H1 (cell line): ENCODE measurements at regions not wholly inside any gene's neighbourhood (a gene's known extent, or its start where the extent isn't known, plus 50 kb on each side); places are given as distances from the start of the nearest gene placed in this dataset.

Source experiments
- CTCF ChIA-PET: fragments of 300-600 bp; sonication (Branson Sonifier 250); formaldehyde crosslinking; loops from one replicate; lab custom pipeline; 2021; ENCODE audit not compliant: partially characterized antibody; lab: Charles Lee
- POLR2A ChIA-PET: fragments of 300-600 bp; sonication (Branson Sonifier 250); formaldehyde crosslinking; loops from one replicate; lab custom pipeline; 2021; ENCODE audit warnings: inconsistent platforms; ENCODE audit not compliant: partially characterized antibody; lab: Charles Lee
- DNase-seq, 2 experiments: peaks; one replicate each; pipeline versions ENCODE4 v3.0.0 to v3.0.0-alpha.2; 2010 to 2022; ENCODE audit warnings: low spot score in 2 of 2, low read depth in 1 of 2, mixed read lengths in 1 of 2
- FAIRE-seq: peaks from 2 replicates; lab custom pipeline; 2011; peaks lifted over from hg19 to GRCh38; lab: Jason Lieb, UNC
- H2AFZ ChIP-seq: 2 replicates; pipeline ENCODE4 v1.8.1; 2012; ENCODE audit warnings: low read length, inconsistent platforms
- H2AK5ac ChIP-seq: 2 replicates; pipeline ENCODE4 v1.6.1; 2013; ENCODE audit warnings: low read depth, low read length
- H2BK120ac ChIP-seq: replicated peaks from 2 replicates; pipeline ENCODE3; 2013; ENCODE audit warnings: low read depth, low read length, inconsistent platforms
- H2BK12ac ChIP-seq: 2 replicates; pipeline ENCODE4 v1.6.1; 2013; ENCODE audit warnings: low read depth, low read length
- H2BK15ac ChIP-seq: 2 replicates; pipeline ENCODE4 v1.6.1; 2013; ENCODE audit warnings: low read length
- H2BK20ac ChIP-seq: 2 replicates; pipeline ENCODE4 v1.6.1; 2013; ENCODE audit warnings: low read length
- H2BK5ac ChIP-seq: 2 replicates; pipeline ENCODE4 v1.6.1; 2013; ENCODE audit warnings: low read depth, low read length
- H3K14ac ChIP-seq: 2 replicates; pipeline ENCODE4 v1.6.1; 2013; ENCODE audit warnings: inconsistent platforms; ENCODE audit not compliant: insufficient read length
- H3K18ac ChIP-seq: 2 replicates; pipeline ENCODE4 v1.6.1; 2013; ENCODE audit warnings: low read length; ENCODE audit errors: extremely low read depth
- H3K23ac ChIP-seq: 2 replicates; pipeline ENCODE4 v1.6.1; 2013; ENCODE audit warnings: inconsistent platforms; ENCODE audit not compliant: insufficient read length
- H3K23me2 ChIP-seq: 2 replicates; pipeline ENCODE4 v1.6.1; 2013; ENCODE audit warnings: low read depth, low read length
- H3K27ac ChIP-seq: 2 replicates; pipeline ENCODE4 v1.6.1; 2011; ENCODE audit warnings: low read depth, low read length, inconsistent platforms
- H3K27me3 ChIP-seq, 4 experiments: replicated peaks in 1 of 4; 1 replicate in 1 of 4; 2 replicates in 3 of 4; pipeline versions ENCODE4 v1.6.1 to v1.8.1; 2011 to 2013; ENCODE audit warnings: low read length in 3 of 4, mild to moderate bottlenecking in 3 of 4, inconsistent platforms in 2 of 4, mixed read lengths in 2 of 4, moderate library complexity in 1 of 4; ENCODE audit not compliant: control insufficient read depth in 3 of 4, insufficient read depth in 3 of 4; ENCODE audit errors: extremely low read depth in 1 of 4
- H3K36me3 ChIP-seq, 4 experiments: 2 replicates each; pipeline versions ENCODE4 v1.6.1 to v1.8.1; 2011 to 2013; ENCODE audit warnings: mild to moderate bottlenecking in 4 of 4, low read length in 3 of 4, moderate library complexity in 2 of 4, control low read depth in 1 of 4, inconsistent platforms in 1 of 4; ENCODE audit not compliant: insufficient read depth in 4 of 4, control insufficient read depth in 2 of 4
- H3K4ac ChIP-seq: replicated peaks from 2 replicates; pipeline ENCODE3; 2013; ENCODE audit warnings: low read length, low read depth, mixed read lengths, inconsistent platforms; ENCODE audit not compliant: insufficient read length
- H3K4me1 ChIP-seq, 4 experiments: replicated peaks in 1 of 4; 1 replicate in 1 of 4; 2 replicates in 3 of 4; pipeline versions ENCODE4 v1.6.1 to v1.8.1; 2011 to 2013; ENCODE audit warnings: low read length in 3 of 4, inconsistent platforms in 2 of 4, mixed read lengths in 1 of 4; ENCODE audit not compliant: insufficient read depth in 4 of 4, control insufficient read depth in 3 of 4
- H3K4me2 ChIP-seq, 2 experiments: 2 replicates each; pipeline versions ENCODE4 v1.6.1 to v1.8.1; 2011 to 2013; ENCODE audit warnings: low read depth in 2 of 2, low read length in 2 of 2, control low read depth in 1 of 2, inconsistent platforms in 1 of 2, mild to moderate bottlenecking in 1 of 2; ENCODE audit not compliant: insufficient read depth in 1 of 2
- H3K4me3 ChIP-seq, 4 experiments: fragments of 200-600, 300-600 bp in 1 of 4; sonication (generic), shearing (Covaris generic), sonication (Bioruptor Twin) in 1 of 4; 2 replicates each; pipeline versions ENCODE4 v1.5.1 to v1.8.1; 2011 to 2016; ENCODE audit warnings: low read length in 4 of 4, low read depth in 3 of 4, control low read depth in 2 of 4, inconsistent platforms in 2 of 4, mild to moderate bottlenecking in 2 of 4, mixed read lengths in 1 of 4, moderate library complexity in 1 of 4; ENCODE audit not compliant: insufficient read depth in 2 of 4; ENCODE audit errors: extremely low read depth in 1 of 4
- H3K56ac ChIP-seq: replicated peaks from 2 replicates; pipeline ENCODE3; 2013; ENCODE audit warnings: low read depth, mild to moderate bottlenecking, mixed read lengths, low read length, inconsistent platforms; ENCODE audit not compliant: insufficient read length
- H3K79me1 ChIP-seq: 2 replicates; pipeline ENCODE4 v1.6.1; 2013; ENCODE audit warnings: low read depth, low read length, control low read depth
- H3K79me2 ChIP-seq, 2 experiments: 2 replicates each; pipeline versions ENCODE4 v1.6.1 to v1.8.1; 2012 to 2013; ENCODE audit warnings: low read length in 2 of 2, mild to moderate bottlenecking in 2 of 2, inconsistent platforms in 1 of 2; ENCODE audit not compliant: insufficient read depth in 2 of 2, control insufficient read depth in 1 of 2
- H3K9ac ChIP-seq, 4 experiments: replicated peaks in 1 of 4; 1 replicate in 1 of 4; 2 replicates in 3 of 4; pipeline versions ENCODE4 v1.6.1 to v1.8.1; 2011 to 2013; ENCODE audit warnings: low read depth in 3 of 4, low read length in 3 of 4, control low read depth in 2 of 4, mild to moderate bottlenecking in 2 of 4, moderate library complexity in 2 of 4, inconsistent platforms in 1 of 4; ENCODE audit errors: extremely low read depth in 1 of 4
- H3K9me3 ChIP-seq, 2 experiments: 2 replicates each; pipeline versions ENCODE4 v1.6.1 to v1.8.1; 2012 to 2013; ENCODE audit warnings: mild to moderate bottlenecking in 2 of 2, moderate library complexity in 2 of 2, control low read depth in 1 of 2, inconsistent platforms in 1 of 2, low read depth in 1 of 2, low read length in 1 of 2, mixed read lengths in 1 of 2; ENCODE audit not compliant: insufficient read depth in 2 of 2
- H4K20me1 ChIP-seq, 2 experiments: replicated peaks in 1 of 2; 2 replicates each; pipeline versions ENCODE3 to v1.8.1; 2011 to 2013; ENCODE audit warnings: inconsistent platforms in 2 of 2, low read length in 2 of 2, mild to moderate bottlenecking in 1 of 2; ENCODE audit not compliant: insufficient read depth in 2 of 2, control insufficient read depth in 1 of 2
- H4K5ac ChIP-seq: 2 replicates; pipeline ENCODE4 v1.6.1; 2013; ENCODE audit warnings: low read length, low read depth, mixed read lengths, inconsistent platforms; ENCODE audit not compliant: insufficient read length
- H4K8ac ChIP-seq: 2 replicates; pipeline ENCODE4 v1.8.0; 2013; ENCODE audit warnings: mild to moderate bottlenecking, moderate library complexity, low read length, inconsistent platforms; ENCODE audit not compliant: insufficient read depth; ENCODE audit errors: extremely low read depth
- H4K91ac ChIP-seq: replicated peaks from 2 replicates; pipeline ENCODE3; 2013; ENCODE audit warnings: low read length, mixed read lengths, inconsistent platforms; ENCODE audit not compliant: insufficient read length
- CHD1 ChIP-seq: IDR thresholded peaks from 2 replicates; pipeline ENCODE4 v1.6.1; 2012; ENCODE audit warnings: low read depth, low read length, improper control_type of control experiment
- EGR1 ChIP-seq: IDR thresholded peaks from 2 replicates; pipeline ENCODE4 v1.6.1; 2011; ENCODE audit warnings: low read depth, low read length, borderline replicate concordance
- PHF8 ChIP-seq: fragments of 200-600 bp; sonication (generic); conservative IDR thresholded peaks from 2 replicates; pipeline ENCODE4 v1.7.1; 2012; ENCODE audit warnings: low read depth, mild to moderate bottlenecking, inconsistent platforms, low read length, moderate library complexity
- RAD21 ChIP-seq, 2 experiments: IDR thresholded peaks in 1 of 2; conservative IDR thresholded peaks in 1 of 2; 2 replicates each; pipeline ENCODE4 v1.6.1; 2011; ENCODE audit warnings: low read depth in 2 of 2, low read length in 2 of 2, improper control_type of control experiment in 1 of 2, inconsistent platforms in 1 of 2, mild to moderate bottlenecking in 1 of 2, moderate library complexity in 1 of 2
- SIN3A ChIP-seq, 2 experiments: IDR thresholded peaks in 1 of 2; conservative IDR thresholded peaks in 1 of 2; 2 replicates each; pipeline ENCODE4 v1.6.1; 2011 to 2012; ENCODE audit warnings: low read length in 2 of 2, improper control_type of control experiment in 1 of 2, low read depth in 1 of 2, mild to moderate bottlenecking in 1 of 2
- TAF7 ChIP-seq: optimal IDR thresholded peaks from 2 replicates; pipeline ENCODE3; 2011; ENCODE audit warnings: low read depth, mild to moderate bottlenecking, inconsistent platforms, low read length, moderate library complexity, borderline replicate concordance
- TCF12 ChIP-seq: IDR thresholded peaks from 2 replicates; pipeline ENCODE4 v1.6.1; 2011; ENCODE audit warnings: low read depth, mild to moderate bottlenecking, low read length
- WGBS, 2 experiments: shearing (Covaris generic) in 1 of 2; methylation state at CpG; one replicate each; pipeline versions ENCODE4 v1.1.6 to v1.1.7; 2013 to 2015; ENCODE audit warnings: low lambda C conversion rate in 2 of 2, mixed read lengths in 2 of 2, inconsistent platforms in 1 of 2, low coverage in 1 of 2, missing lambda C conversion rate in 1 of 2; ENCODE audit not compliant: insufficient replicate concordance in 2 of 2, insufficient coverage in 1 of 2, insufficient read length in 1 of 2; ENCODE audit errors: extremely low coverage in 1 of 2, missing lambda C conversion rate in 1 of 2; 5-methylcytosine and 5-hydroxymethylcytosine counted together
- TF ChIP-seq, protein P1 (sequence below), 3 experiments: IDR thresholded peaks; 1 replicate in 2 of 3; 2 replicates in 1 of 3; pipeline versions ENCODE4 v1.5.1 to v1.6.1; 2011; ENCODE audit warnings: low read length in 3 of 3, mild to moderate bottlenecking in 3 of 3, inconsistent platforms in 2 of 3, low read depth in 1 of 3, moderate library complexity in 1 of 3; ENCODE audit not compliant: insufficient read depth in 1 of 3; ENCODE audit errors: control extremely low read depth in 1 of 3
- TF ChIP-seq, protein P2 (sequence below): IDR thresholded peaks from 2 replicates; pipeline ENCODE4 v1.6.1; 2011; ENCODE audit warnings: low read length, improper control_type of control experiment

DNA sequence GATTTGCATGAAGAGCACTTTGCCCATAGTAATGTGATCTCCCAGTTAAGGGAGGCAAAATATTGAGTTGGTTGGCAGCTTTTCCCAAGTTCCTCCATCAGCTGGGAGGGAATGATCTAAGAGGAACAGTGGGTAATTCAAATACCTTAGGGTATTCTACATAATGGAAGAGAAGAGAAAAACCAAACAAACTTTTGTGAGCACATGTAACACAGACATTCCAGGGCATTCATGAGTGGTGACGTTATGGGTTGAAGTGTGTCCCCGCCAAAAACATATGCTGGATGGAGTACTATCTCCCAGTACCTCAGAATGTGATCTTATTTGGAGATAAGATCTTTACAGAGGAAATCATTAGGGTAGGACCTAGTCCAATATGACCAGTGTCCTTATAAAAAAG is 220.1 kb downstream of the FOXO1 start:
- H4K8ac ChIP-seq = no peak overlapping the region
- no peak overlapping the region for H2BK120ac ChIP-seq
- peaks cover 0 to 4% (median 0%) of the 10 kb centered on the region in 4 experiments; a peak in 2 of 7 replicates for H3K4me1 ChIP-seq
- H3K4ac ChIP-seq = no peak overlapping the region
- no peaks in the 10 kb centered on the region; a peak in 1 of 8 replicates for H3K36me3 ChIP-seq
- H2BK12ac ChIP-seq = no peak overlapping the region
- H3K27me3 ChIP-seq = no peaks in the 10 kb centered on the region
- peaks cover 6 to 9% of the 10 kb centered on the region in 2 experiments; a peak in 3 of 4 replicates for H3K9me3 ChIP-seq
- no peak overlapping the region for H3K18ac ChIP-seq
- H3K4me3 ChIP-seq = no peak overlapping the region
- no peaks in the 10 kb centered on the region for H4K20me1 ChIP-seq
- no peak overlapping the region for H4K91ac ChIP-seq
- DNase-seq (no peak), FAIRE-seq (no peak)
- H2BK15ac ChIP-seq = no peak overlapping the region
- CTCF ChIA-PET = no interaction called here
- H3K27ac ChIP-seq = no peak overlapping the region
- no peaks in the 10 kb centered on the region for H3K23me2 ChIP-seq
- H3K23ac ChIP-seq = no peak overlapping the region
- H3K79me1 ChIP-seq = no peaks in the 10 kb centered on the region
- H2AK5ac ChIP-seq = no peak overlapping the region
- no peak overlapping the region for H4K5ac ChIP-seq
- H3K56ac ChIP-seq = no peak overlapping the region
- WGBS, 2 experiments = 95% methylated on average over 2 of the region's 2 CpGs; no CpG with 5 or more reads in 1 of the 2 experiments
- H3K4me2 ChIP-seq = no peak overlapping the region
- POLR2A ChIA-PET = no interaction called here
- H2BK5ac ChIP-seq = no peak overlapping the region
- no peak overlapping the region for H3K14ac ChIP-seq
- no peak overlapping the region for H3K9ac ChIP-seq
- no peak overlapping the region for H2BK20ac ChIP-seq
- H3K79me2 ChIP-seq = no peaks in the 10 kb centered on the region
- H2AFZ ChIP-seq = no peak overlapping the region
- TF ChIP-seq, protein P1, sequence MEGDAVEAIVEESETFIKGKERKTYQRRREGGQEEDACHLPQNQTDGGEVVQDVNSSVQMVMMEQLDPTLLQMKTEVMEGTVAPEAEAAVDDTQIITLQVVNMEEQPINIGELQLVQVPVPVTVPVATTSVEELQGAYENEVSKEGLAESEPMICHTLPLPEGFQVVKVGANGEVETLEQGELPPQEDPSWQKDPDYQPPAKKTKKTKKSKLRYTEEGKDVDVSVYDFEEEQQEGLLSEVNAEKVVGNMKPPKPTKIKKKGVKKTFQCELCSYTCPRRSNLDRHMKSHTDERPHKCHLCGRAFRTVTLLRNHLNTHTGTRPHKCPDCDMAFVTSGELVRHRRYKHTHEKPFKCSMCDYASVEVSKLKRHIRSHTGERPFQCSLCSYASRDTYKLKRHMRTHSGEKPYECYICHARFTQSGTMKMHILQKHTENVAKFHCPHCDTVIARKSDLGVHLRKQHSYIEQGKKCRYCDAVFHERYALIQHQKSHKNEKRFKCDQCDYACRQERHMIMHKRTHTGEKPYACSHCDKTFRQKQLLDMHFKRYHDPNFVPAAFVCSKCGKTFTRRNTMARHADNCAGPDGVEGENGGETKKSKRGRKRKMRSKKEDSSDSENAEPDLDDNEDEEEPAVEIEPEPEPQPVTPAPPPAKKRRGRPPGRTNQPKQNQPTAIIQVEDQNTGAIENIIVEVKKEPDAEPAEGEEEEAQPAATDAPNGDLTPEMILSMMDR (IDR thresholded peaks at IDR 0.05; ENCODE audit: control extremely low read depth in 1 of 3, insufficient read depth in 1 of 3, low read depth in 1 of 3, low read length in 3 of 3) = no peak
- no peak for TF ChIP-seq PHF8
- no peak for TF ChIP-seq TAF7
- no peak for TF ChIP-seq SIN3A (conservative IDR thresholded peaks at IDR 0.05 in 1 of 2, IDR thresholded peaks at IDR 0.05 in 1 of 2; ENCODE audit: low read depth in 1 of 2, low read length in 2 of 2)
- no peak for TF ChIP-seq EGR1
- no peak for TF ChIP-seq CHD1
- TF ChIP-seq TCF12 = no peak
- TF ChIP-seq RAD21 (IDR thresholded peaks at IDR 0.05 in 1 of 2, conservative IDR thresholded peaks at IDR 0.05 in 1 of 2; ENCODE audit: low read depth in 2 of 2, low read length in 2 of 2) = no peak
- TF ChIP-seq, protein P2, sequence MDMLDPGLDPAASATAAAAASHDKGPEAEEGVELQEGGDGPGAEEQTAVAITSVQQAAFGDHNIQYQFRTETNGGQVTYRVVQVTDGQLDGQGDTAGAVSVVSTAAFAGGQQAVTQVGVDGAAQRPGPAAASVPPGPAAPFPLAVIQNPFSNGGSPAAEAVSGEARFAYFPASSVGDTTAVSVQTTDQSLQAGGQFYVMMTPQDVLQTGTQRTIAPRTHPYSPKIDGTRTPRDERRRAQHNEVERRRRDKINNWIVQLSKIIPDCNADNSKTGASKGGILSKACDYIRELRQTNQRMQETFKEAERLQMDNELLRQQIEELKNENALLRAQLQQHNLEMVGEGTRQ = no peak
